NCI-H524 treated with DMSO at 0.1 percent for 48 hours (cell line): ENCODE measurements at regions not wholly inside any gene's neighbourhood (a gene's known extent, or its start where the extent isn't known, plus 50 kb on each side); places are given as distances from the start of the nearest gene placed in this dataset.

Experiments used
- DNase-seq: peaks from one replicate; lab custom pipeline; 2025; lab: John Stamatoyannopoulos, UW

GRCh38 chr5:156273325-156273724 lies 53.6 kb upstream of the SGCD start:
- DNase-seq = no peak

GRCh38 chr5:156274453-156274852 lies 52.5 kb upstream of the SGCD start:
- no peak for DNase-seq
